ENCODE measurements at regions not wholly inside any gene's neighbourhood (a gene's known extent, or its start where the extent isn't known, plus 50 kb on each side); places are given as distances from the start of the nearest gene placed in this dataset.

DNA sequence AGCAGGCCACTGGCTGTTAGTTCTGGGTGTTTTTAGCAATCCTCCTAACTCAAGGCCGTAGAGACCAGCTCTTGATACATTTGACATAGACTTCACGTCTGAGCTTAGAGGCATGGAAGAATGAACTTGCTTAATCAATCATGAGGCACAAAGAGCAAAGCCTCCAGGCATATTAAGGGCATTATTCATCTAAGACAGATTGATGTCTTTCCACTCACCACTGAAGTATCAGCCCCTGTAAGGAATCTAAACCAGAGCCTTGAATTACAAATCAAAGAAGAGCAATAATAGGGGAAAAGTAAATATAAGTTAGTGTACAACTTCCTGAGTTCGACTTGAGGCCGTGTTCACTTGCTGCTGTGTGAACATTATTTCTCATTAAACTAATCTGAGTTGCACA is 1470.7 kb downstream of the AACS start:
- no peak for TF ChIP-seq MYC (IDR thresholded peaks at IDR 0.05; ENCODE audit: low read depth, low read length)
- TF ChIP-seq, protein P1, sequence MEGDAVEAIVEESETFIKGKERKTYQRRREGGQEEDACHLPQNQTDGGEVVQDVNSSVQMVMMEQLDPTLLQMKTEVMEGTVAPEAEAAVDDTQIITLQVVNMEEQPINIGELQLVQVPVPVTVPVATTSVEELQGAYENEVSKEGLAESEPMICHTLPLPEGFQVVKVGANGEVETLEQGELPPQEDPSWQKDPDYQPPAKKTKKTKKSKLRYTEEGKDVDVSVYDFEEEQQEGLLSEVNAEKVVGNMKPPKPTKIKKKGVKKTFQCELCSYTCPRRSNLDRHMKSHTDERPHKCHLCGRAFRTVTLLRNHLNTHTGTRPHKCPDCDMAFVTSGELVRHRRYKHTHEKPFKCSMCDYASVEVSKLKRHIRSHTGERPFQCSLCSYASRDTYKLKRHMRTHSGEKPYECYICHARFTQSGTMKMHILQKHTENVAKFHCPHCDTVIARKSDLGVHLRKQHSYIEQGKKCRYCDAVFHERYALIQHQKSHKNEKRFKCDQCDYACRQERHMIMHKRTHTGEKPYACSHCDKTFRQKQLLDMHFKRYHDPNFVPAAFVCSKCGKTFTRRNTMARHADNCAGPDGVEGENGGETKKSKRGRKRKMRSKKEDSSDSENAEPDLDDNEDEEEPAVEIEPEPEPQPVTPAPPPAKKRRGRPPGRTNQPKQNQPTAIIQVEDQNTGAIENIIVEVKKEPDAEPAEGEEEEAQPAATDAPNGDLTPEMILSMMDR (IDR thresholded peaks at IDR 0.05; ENCODE audit: low read depth, low read length), result no peak
- no peak for TF ChIP-seq POLR2A (IDR thresholded peaks at IDR 0.05; ENCODE audit: extremely low read depth, insufficient read length)
